GM23248 (cell line): ENCODE measurements at regions not wholly inside any gene's neighbourhood (a gene's known extent, or its start where the extent isn't known, plus 50 kb on each side); places are given as distances from the start of the nearest gene placed in this dataset.
"Not testable (repeated sequence)": the region's sequence is repeated elsewhere in the genome, so short reads cannot be mapped to it uniquely, and the experiment has no call there.

Experiments used
- DNase-seq: peaks from one replicate; pipeline ENCODE4 v3.0.0-alpha.2; 2015
- H2AFZ ChIP-seq: fragments of 200-600 bp; sonication (generic); 2 replicates; pipeline ENCODE4 v1.6.1; 2016; ENCODE audit warnings: antibody characterized with exemption
- H3F3A ChIP-seq: fragments of 200-600 bp; sonication (generic); 2 replicates; pipeline ENCODE4 v1.6.1; 2016; ENCODE audit warnings: mild to moderate bottlenecking, antibody characterized with exemption, mixed run types; ENCODE audit not compliant: insufficient read depth
- H3K27ac ChIP-seq: fragments of 200-600 bp; sonication (generic); 2 replicates; pipeline ENCODE4 v1.5.1; 2016; ENCODE audit warnings: mild to moderate bottlenecking
- H3K27me3 ChIP-seq: fragments of 200-600 bp; sonication (generic); replicated peaks from 2 replicates; pipeline ENCODE4 v1.6.1; 2016; ENCODE audit warnings: mild to moderate bottlenecking; ENCODE audit not compliant: insufficient read depth
- H3K36me3 ChIP-seq: fragments of 200-600 bp; sonication (generic); 2 replicates; pipeline ENCODE4 v1.6.1; 2016; ENCODE audit warnings: low read depth, mild to moderate bottlenecking
- H3K4me1 ChIP-seq: fragments of 200-600 bp; sonication (generic); 2 replicates; pipeline ENCODE4 v1.6.1; 2016; ENCODE audit warnings: mild to moderate bottlenecking; ENCODE audit not compliant: insufficient read depth
- H3K4me2 ChIP-seq: fragments of 200-600 bp; sonication (generic); one replicate; pipeline ENCODE4 v1.6.1; 2016; ENCODE audit warnings: mild to moderate bottlenecking; ENCODE audit not compliant: unreplicated experiment
- H3K4me3 ChIP-seq: fragments of 200-600 bp; sonication (generic); 2 replicates; pipeline ENCODE4 v1.5.1; 2016; ENCODE audit warnings: mild to moderate bottlenecking
- H3K79me2 ChIP-seq: fragments of 200-600 bp; sonication (generic); 2 replicates; pipeline ENCODE4 v1.6.1; 2016; ENCODE audit warnings: mild to moderate bottlenecking; ENCODE audit not compliant: insufficient read depth
- H3K9ac ChIP-seq: fragments of 200-600 bp; sonication (generic); 2 replicates; pipeline ENCODE4 v1.6.1; 2016; ENCODE audit warnings: mild to moderate bottlenecking
- H3K9me2 ChIP-seq: fragments of 200-600 bp; sonication (generic); 2 replicates; pipeline ENCODE4 v1.6.1; 2016; ENCODE audit warnings: mixed run types, mild to moderate bottlenecking, moderate library complexity; ENCODE audit not compliant: insufficient read depth
- H3K9me3 ChIP-seq: fragments of 200-600 bp; sonication (generic); one replicate; pipeline ENCODE4 v1.6.1; 2017; ENCODE audit warnings: low read depth
- H4K20me1 ChIP-seq: fragments of 200-600 bp; sonication (generic); 2 replicates; pipeline ENCODE4 v1.6.0; 2016; ENCODE audit not compliant: insufficient read depth
- EZH2 ChIP-seq: fragments of 200-600 bp; sonication (generic); IDR thresholded peaks from 2 replicates; pipeline ENCODE4 v1.6.1; 2018; ENCODE audit warnings: antibody characterized with exemption, mild to moderate bottlenecking; ENCODE audit not compliant: insufficient read depth, poor library complexity, severe bottlenecking
- EZH2phosphoT487 ChIP-seq: fragments of 200-600 bp; sonication (generic); IDR thresholded peaks from 2 replicates; pipeline ENCODE4 v1.6.1; 2018; ENCODE audit warnings: antibody characterized with exemption, moderate library complexity, mild to moderate bottlenecking, low read depth; ENCODE audit not compliant: insufficient read depth
- WGBS, 2 experiments: methylation state at CpG; one replicate each; pipeline ENCODE4 v1.1.6; 2015 to 2017; ENCODE audit warnings: low lambda C conversion rate in 2 of 2, low coverage in 1 of 2; ENCODE audit errors: missing lambda C conversion rate in 2 of 2; 5-methylcytosine and 5-hydroxymethylcytosine counted together
- in situ Hi-C: fragments of 300-500 bp; cut with MboI; formaldehyde crosslinking; loops from 2 replicates; pipeline ENCODE4 v1.15.0; 2020

- H3K27me3 ChIP-seq: 0 out of 2 replicates have a peak, but pooled peaks cover 2% of the 10 kb centered on the region
- in situ Hi-C loops: no loop called here
- DNase-seq: no peak
Measured at GRCh38 chr1:101408212-101409042, 171.6 kb downstream of the S1PR1 start.

GRCh38 chr1:101409102-101409501, 172.3 kb downstream of the S1PR1 start:
- no peak overlapping the region for H3K9ac ChIP-seq
- no peak for DNase-seq
- in situ Hi-C loops: no loop called here
- H3K36me3 ChIP-seq: no peaks in the 10 kb centered on the region
- H3K9me2 ChIP-seq: no peaks in the 10 kb centered on the region
- H3K9me3 ChIP-seq: no peaks in the 10 kb centered on the region
- H3K4me2 ChIP-seq: no peak overlapping the region
- no peaks in the 10 kb centered on the region for H3K4me1 ChIP-seq
- H3F3A ChIP-seq: no peaks in the 10 kb centered on the region
- H3K27ac ChIP-seq: no peak overlapping the region
- no peaks in the 10 kb centered on the region for H3K79me2 ChIP-seq
- no peaks in the 10 kb centered on the region for H4K20me1 ChIP-seq
- 0 out of 2 replicates have a peak, but pooled peaks cover 2% of the 10 kb centered on the region for H3K27me3 ChIP-seq
- no peak overlapping the region for H2AFZ ChIP-seq
- TF ChIP-seq EZH2 (no peak), EZH2phosphoT487 (no peak)
- no peak overlapping the region for H3K4me3 ChIP-seq

More at GRCh38 chr1:101408212-101409042, 171.6 kb downstream of the S1PR1 start:
- Histone ChIP-seq H3K27ac (no peak overlapping the region), H2AFZ (no peak overlapping the region), H3K36me3 (no peaks in the 10 kb centered on the region), H3K9ac (no peak overlapping the region), H3K9me2 (no peaks in the 10 kb centered on the region), H3K4me3 (no peak overlapping the region), H3K9me3 (no peaks in the 10 kb centered on the region), H3K79me2 (no peaks in the 10 kb centered on the region), H3K4me2 (no peak overlapping the region), H4K20me1 (no peaks in the 10 kb centered on the region), H3K4me1 (no peaks in the 10 kb centered on the region), H3F3A (no peaks in the 10 kb centered on the region)
- TF ChIP-seq EZH2phosphoT487 (no peak), EZH2 (no peak)
- WGBS, 2 experiments: 71 to 76% methylated on average over 1 of the region's 1 CpG

- no peaks in the 10 kb centered on the region for H3K79me2 ChIP-seq
- no peak for DNase-seq
- no peaks in the 10 kb centered on the region for H3K9me3 ChIP-seq
- H3F3A ChIP-seq: no peaks in the 10 kb centered on the region
- H3K4me1 ChIP-seq: no peaks in the 10 kb centered on the region
- H3K4me3 ChIP-seq: no peak overlapping the region
- no peak overlapping the region for H3K9ac ChIP-seq
- no peak overlapping the region for H3K4me2 ChIP-seq
- no peak overlapping the region for H2AFZ ChIP-seq
- no peaks in the 10 kb centered on the region for H3K36me3 ChIP-seq
- in situ Hi-C loops: no loop called here
- no peak overlapping the region for H3K27ac ChIP-seq
- WGBS, 2 experiments: 0 to 3% methylated on average over 3 of the region's 3 CpGs
- 0 out of 2 replicates have a peak, but pooled peaks cover 2% of the 10 kb centered on the region for H3K27me3 ChIP-seq
- no peak for TF ChIP-seq EZH2phosphoT487
- TF ChIP-seq EZH2: no peak
- no peaks in the 10 kb centered on the region for H3K9me2 ChIP-seq
- no peaks in the 10 kb centered on the region for H4K20me1 ChIP-seq
Measured at GRCh38 chr1:101410048-101410878, 173.4 kb downstream of the S1PR1 start.

GRCh38 chr1:101420406-101420805, 183.6 kb downstream of the S1PR1 start:
- in situ Hi-C loops: no loop called here
- Histone ChIP-seq H3K36me3 (no peaks in the 10 kb centered on the region), H3F3A (no peaks in the 10 kb centered on the region), H3K4me3 (no peak overlapping the region), H3K27me3 (no peaks in the 10 kb centered on the region), H3K9ac (no peak overlapping the region), H3K79me2 (no peaks in the 10 kb centered on the region), H4K20me1 (no peaks in the 10 kb centered on the region), H3K9me3 (no peaks in the 10 kb centered on the region), H3K27ac (no peak overlapping the region), H3K4me1 (no peaks in the 10 kb centered on the region), H2AFZ (no peak overlapping the region), H3K9me2 (no peaks in the 10 kb centered on the region), H3K4me2 (no peak overlapping the region)
- DNase-seq: no peak
- 0% methylated on average over 2 of the region's 2 CpGs for WGBS, 2 experiments
- no peak for TF ChIP-seq EZH2phosphoT487
- TF ChIP-seq EZH2: no peak

GRCh38 chr1:101428083-101428482, 191.3 kb downstream of the S1PR1 start:
- H3K4me2 ChIP-seq, H3K9me3 ChIP-seq, H3K79me2 ChIP-seq, H3K9ac ChIP-seq, in situ Hi-C loops, H3K4me3 ChIP-seq, H2AFZ ChIP-seq, DNase-seq, H3K36me3 ChIP-seq, H3F3A ChIP-seq, H3K27ac ChIP-seq, H3K4me1 ChIP-seq, H4K20me1 ChIP-seq, H3K9me2 ChIP-seq, H3K27me3 ChIP-seq: not testable (repeated sequence)
- 12 to 22% methylated on average over 1 of the region's 1 CpG for WGBS, 2 experiments
